ENCODE measurements at regions not wholly inside any gene's neighbourhood (a gene's known extent, or its start where the extent isn't known, plus 50 kb on each side); places are given as distances from the start of the nearest gene placed in this dataset.

GRCh38 chr5:101643794-101644193 is 652.3 kb downstream of the SLCO4C1 start:
- Histone ChIP-seq H2AFZ (ENCODE audit: low read depth, low read length) (no peak overlapping the region), H3K79me2 (ENCODE audit: control insufficient read depth, insufficient read depth, low read length) (no peaks in the 10 kb centered on the region), H3K4me2 (ENCODE audit: insufficient read depth, low read length) (no peak overlapping the region), H3K9me1 (replicated peaks; ENCODE audit: control insufficient read depth, extremely low read depth, insufficient read depth, low read length) (no peaks in the 10 kb centered on the region), H3K27ac (ENCODE audit: insufficient read depth, low read depth, low read length) (no peak overlapping the region), H3K4me1 (ENCODE audit: control insufficient read depth, extremely low read depth, insufficient read depth, low read length) (no peaks in the 10 kb centered on the region), H3K9ac (replicated peaks; ENCODE audit: extremely low read depth, insufficient read depth, low read length) (no peak overlapping the region), H4K20me1 (replicated peaks; ENCODE audit: control insufficient read depth, extremely low read depth, insufficient read depth, low read length) (no peaks in the 10 kb centered on the region), H3K36me3 (ENCODE audit: control insufficient read depth in 2 of 2, extremely low read depth in 1 of 2, insufficient read depth in 2 of 2, low read length in 2 of 2) (no peaks in the 10 kb centered on the region), H3K27me3 (ENCODE audit: control insufficient read depth in 2 of 2, insufficient read depth in 2 of 2, low read length in 2 of 2) (no peaks in the 10 kb centered on the region), H3K4me3 (replicated peaks in 1 of 3; ENCODE audit: insufficient read depth in 1 of 3, low read depth in 1 of 3, low read length in 3 of 3) (no peak overlapping the region), H3K9me3 (replicated peaks; ENCODE audit: control insufficient read depth, insufficient read depth, low read length) (no peaks in the 10 kb centered on the region)
- intact Hi-C loops (cut with micrococcal nuclease): no loop called here
- ChIA-PET POLR2A (no interaction called here), CTCF (interaction anchor here (1.7 kb wide), 1 partner anchor 1213 kb away, joined by 5 read pairs; no protein-coding TSS in a partner anchor)
- DNase-seq (ENCODE audit: low read depth, low spot score) (no peak), FAIRE-seq (no peak)
- dilution Hi-C loops (cut with MboI; ENCODE audit: extremely low pct_ligation_motif_present, low sequenced_read_pairs): no loop called here
- TF ChIP-seq POLR2AphosphoS5 (IDR thresholded peaks at IDR 0.05; ENCODE audit: insufficient read depth, low read depth, low read length) (no peak), POLR2A (IDR thresholded peaks at IDR 0.05; ENCODE audit: low read depth, low read length) (no peak), CTCF (IDR thresholded peaks at IDR 0.05; ENCODE audit: extremely low read depth in 1 of 2, insufficient read depth in 1 of 2, low read depth in 1 of 2, low read length in 2 of 2) (no peak)
- BruUV-seq (replicated peaks): no TSS peak

GRCh38 chr5:101637599-101637998 is 658.5 kb downstream of the SLCO4C1 start:
- ChIA-PET CTCF (no interaction called here), POLR2A (no interaction called here)
- dilution Hi-C loops (cut with MboI; ENCODE audit: extremely low pct_ligation_motif_present, low sequenced_read_pairs): no loop called here
- no peak for DNase-seq (ENCODE audit: low read depth, low spot score)
- Histone ChIP-seq H3K79me2 (ENCODE audit: control insufficient read depth, insufficient read depth, low read length) (no peaks in the 10 kb centered on the region), H3K27me3 (ENCODE audit: control insufficient read depth in 2 of 2, insufficient read depth in 2 of 2, low read length in 2 of 2) (no peaks in the 10 kb centered on the region), H3K36me3 (ENCODE audit: control insufficient read depth in 2 of 2, extremely low read depth in 1 of 2, insufficient read depth in 2 of 2, low read length in 2 of 2) (no peaks in the 10 kb centered on the region), H3K4me3 (replicated peaks in 1 of 3; ENCODE audit: insufficient read depth in 1 of 3, low read depth in 1 of 3, low read length in 3 of 3) (no peak overlapping the region), H3K27ac (ENCODE audit: insufficient read depth, low read depth, low read length) (no peak overlapping the region), H3K9ac (replicated peaks; ENCODE audit: extremely low read depth, insufficient read depth, low read length) (no peak overlapping the region), H3K9me3 (replicated peaks; ENCODE audit: control insufficient read depth, insufficient read depth, low read length) (no peaks in the 10 kb centered on the region), H3K4me1 (ENCODE audit: control insufficient read depth, extremely low read depth, insufficient read depth, low read length) (no peaks in the 10 kb centered on the region), H3K9me1 (replicated peaks; ENCODE audit: control insufficient read depth, extremely low read depth, insufficient read depth, low read length) (no peaks in the 10 kb centered on the region), H4K20me1 (replicated peaks; ENCODE audit: control insufficient read depth, extremely low read depth, insufficient read depth, low read length) (no peaks in the 10 kb centered on the region), H3K4me2 (ENCODE audit: insufficient read depth, low read length) (no peak overlapping the region), H2AFZ (ENCODE audit: low read depth, low read length) (no peak overlapping the region)
- FAIRE-seq: no peak
- no peak for TF ChIP-seq MAX (IDR thresholded peaks at IDR 0.05; ENCODE audit: insufficient read depth, insufficient read length)
- TF ChIP-seq POLR2AphosphoS5 (IDR thresholded peaks at IDR 0.05; ENCODE audit: insufficient read depth, low read depth, low read length): no peak
- TF ChIP-seq EZH2 (IDR thresholded peaks at IDR 0.05; ENCODE audit: borderline replicate concordance, low read depth, low read length, severe bottlenecking): no peak
- no peak for TF ChIP-seq MYC (IDR thresholded peaks at IDR 0.05; ENCODE audit: low read depth, low read length)
- no peak for TF ChIP-seq FOS (IDR thresholded peaks at IDR 0.05; ENCODE audit: borderline replicate concordance, insufficient read depth, low read length)
- TF ChIP-seq JUN (IDR thresholded peaks at IDR 0.05; ENCODE audit: borderline replicate concordance, insufficient read depth, insufficient read length, low read depth): no peak
- no peak for TF ChIP-seq POLR2A (IDR thresholded peaks at IDR 0.05; ENCODE audit: low read depth, low read length)
- TF ChIP-seq CTCF (IDR thresholded peaks at IDR 0.05; ENCODE audit: extremely low read depth in 1 of 2, insufficient read depth in 1 of 2, low read depth in 1 of 2, low read length in 2 of 2): no peak
- no peak for TF ChIP-seq GATA2 (IDR thresholded peaks at IDR 0.05; ENCODE audit: insufficient read depth, insufficient read length, low read depth, low read length)
- intact Hi-C loops (cut with micrococcal nuclease): no loop called here
- BruUV-seq (replicated peaks): no TSS peak
